Stomach (tissue), 4 donors: ENCODE measurements at regions not wholly inside any gene's neighbourhood (a gene's known extent, or its start where the extent isn't known, plus 50 kb on each side); places are given as distances from the start of the nearest gene placed in this dataset.

ENCODE experiments used
- EP300 ChIP-seq: sonication (generic); formaldehyde crosslinking; IDR thresholded peaks from one replicate; pipeline ENCODE4 v1.6.1; 2017; ENCODE audit warnings: antibody characterized with exemption
- TF ChIP-seq, protein P1 (sequence below), 7 experiments: fragments of 450-650 bp in 4 of 7; fragments of 200-600 bp in 3 of 7; sonication (generic) in 3 of 7; IDR thresholded peaks; one replicate each; pipeline ENCODE4 v1.5.1; 2016 to 2019; ENCODE audit warnings: antibody characterized with exemption in 7 of 7, control low read depth in 2 of 7, mild to moderate bottlenecking in 1 of 7

DNA sequence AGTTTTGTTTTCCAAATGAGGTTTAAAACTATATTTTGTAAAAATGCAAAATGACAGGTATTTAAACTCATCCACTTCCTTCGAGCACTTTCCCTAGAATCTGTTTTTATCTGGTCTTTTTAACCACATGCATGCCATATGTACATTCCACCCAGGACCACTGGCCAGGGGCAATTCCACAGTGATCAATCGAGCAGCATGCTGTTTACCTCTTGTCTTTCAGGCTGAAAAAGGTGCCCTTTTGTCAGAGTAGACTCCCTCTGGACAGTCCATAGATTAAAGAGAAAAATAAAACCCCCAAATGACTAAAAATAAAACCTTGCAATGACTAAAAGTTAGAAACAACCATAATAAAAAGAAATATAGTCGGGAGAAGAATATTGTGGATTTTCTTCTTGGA is 313.3 kb downstream of the LMO4 start:
- TF ChIP-seq EP300 = no peak
- TF ChIP-seq, protein P1, sequence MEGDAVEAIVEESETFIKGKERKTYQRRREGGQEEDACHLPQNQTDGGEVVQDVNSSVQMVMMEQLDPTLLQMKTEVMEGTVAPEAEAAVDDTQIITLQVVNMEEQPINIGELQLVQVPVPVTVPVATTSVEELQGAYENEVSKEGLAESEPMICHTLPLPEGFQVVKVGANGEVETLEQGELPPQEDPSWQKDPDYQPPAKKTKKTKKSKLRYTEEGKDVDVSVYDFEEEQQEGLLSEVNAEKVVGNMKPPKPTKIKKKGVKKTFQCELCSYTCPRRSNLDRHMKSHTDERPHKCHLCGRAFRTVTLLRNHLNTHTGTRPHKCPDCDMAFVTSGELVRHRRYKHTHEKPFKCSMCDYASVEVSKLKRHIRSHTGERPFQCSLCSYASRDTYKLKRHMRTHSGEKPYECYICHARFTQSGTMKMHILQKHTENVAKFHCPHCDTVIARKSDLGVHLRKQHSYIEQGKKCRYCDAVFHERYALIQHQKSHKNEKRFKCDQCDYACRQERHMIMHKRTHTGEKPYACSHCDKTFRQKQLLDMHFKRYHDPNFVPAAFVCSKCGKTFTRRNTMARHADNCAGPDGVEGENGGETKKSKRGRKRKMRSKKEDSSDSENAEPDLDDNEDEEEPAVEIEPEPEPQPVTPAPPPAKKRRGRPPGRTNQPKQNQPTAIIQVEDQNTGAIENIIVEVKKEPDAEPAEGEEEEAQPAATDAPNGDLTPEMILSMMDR (IDR thresholded peaks at IDR 0.05) = no peak
